Testis (tissue), 2 donors: ENCODE measurements at regions not wholly inside any gene's neighbourhood (a gene's known extent, or its start where the extent isn't known, plus 50 kb on each side); places are given as distances from the start of the nearest gene placed in this dataset.

Experiments
- DNase-seq: peaks from one replicate; pipeline ENCODE4 v3.0.0-alpha.2; 2019
- H3K27ac ChIP-seq, 2 donors: fragments of 200-600 bp; sonication (generic); one replicate each; pipeline ENCODE4 v1.5.1; 2019
- H3K27me3 ChIP-seq: fragments of 200-600 bp; sonication (generic); one replicate; pipeline ENCODE4 v1.5.1; 2019
- H3K36me3 ChIP-seq: fragments of 200-600 bp; sonication (generic); one replicate; pipeline ENCODE4 v1.5.1; 2017; ENCODE audit warnings: low read depth; ENCODE audit errors: missing control alignments
- H3K4me1 ChIP-seq: fragments of 200-600 bp; sonication (generic); one replicate; pipeline ENCODE4 v1.5.1; 2019
- H3K4me3 ChIP-seq, 2 donors: fragments of 200-600 bp; sonication (generic); one replicate each; pipeline ENCODE4 v1.5.1; 2017 to 2019
- H3K9me3 ChIP-seq: fragments of 200-600 bp; sonication (generic); one replicate; pipeline ENCODE4 v1.5.1; 2017
- CTCF ChIP-seq, 3 experiments: fragments of 450-650 bp in 2 of 3; fragments of 200-600 bp in 1 of 3; sonication (generic) in 1 of 3; IDR thresholded peaks; one replicate each; pipeline ENCODE4 v1.5.1; 2016 to 2019; ENCODE audit warnings: antibody characterized with exemption in 3 of 3, mild to moderate bottlenecking in 2 of 3, moderate library complexity in 1 of 3
- POLR2A ChIP-seq: fragments of 450-650 bp; IDR thresholded peaks from one replicate; pipeline ENCODE4 v1.6.1; 2017; ENCODE audit warnings: antibody characterized with exemption, mild to moderate bottlenecking, moderate library complexity
- WGBS, 2 donors: methylation state at CpG; one replicate each; pipeline ENCODE4 v1.1.5; 2018; 5-methylcytosine and 5-hydroxymethylcytosine counted together
- intact Hi-C: fragments of 100-400 bp; cut with DNase I; formaldehyde crosslinking; loops from one replicate; pipeline ENCODE4 v1.15.1; 2023; ENCODE audit warnings: low total_unique reads

- Histone ChIP-seq H3K27me3 (no peaks in the 10 kb centered on the region), H3K4me1 (no peaks in the 10 kb centered on the region), H3K36me3 (no peaks in the 10 kb centered on the region), H3K9me3 (no peaks in the 10 kb centered on the region), H3K27ac (no peak overlapping the region), H3K4me3 (no peak overlapping the region)
- WGBS, 2 donors, result 85 to 87% methylated on average over 3 of the region's 3 CpGs
- no peak for TF ChIP-seq CTCF (IDR thresholded peaks at IDR 0.05)
- TF ChIP-seq POLR2A, result no peak
- intact Hi-C loops, result no loop called here
- no peak for DNase-seq
Measured at GRCh38 chr2:211162911-211163310, 606.5 kb downstream of the CPS1 start.

GRCh38 chr2:211170843-211171242, 614.4 kb downstream of the CPS1 start:
- 86 to 96% methylated on average over 4 of the region's 4 CpGs for WGBS, 2 donors
- H3K4me1 ChIP-seq, result peaks cover 4% of the 10 kb centered on the region
- intact Hi-C loops, result no loop called here
- no peak for DNase-seq
- no peaks in the 10 kb centered on the region for H3K36me3 ChIP-seq
- no peak overlapping the region for H3K27ac ChIP-seq
- H3K4me3 ChIP-seq, result no peak overlapping the region
- H3K27me3 ChIP-seq, result no peaks in the 10 kb centered on the region
- H3K9me3 ChIP-seq, result no peaks in the 10 kb centered on the region
- TF ChIP-seq POLR2A (no peak), CTCF (IDR thresholded peaks at IDR 0.05) (no peak)

- no peaks in the 10 kb centered on the region for H3K27me3 ChIP-seq
- no peak for TF ChIP-seq POLR2A
- TF ChIP-seq CTCF (IDR thresholded peaks at IDR 0.05), result no peak
- 61 to 63% methylated on average over 2 of the region's 2 CpGs for WGBS, 2 donors
- no peak overlapping the region for H3K4me3 ChIP-seq
- intact Hi-C loops, result no loop called here
- no peaks in the 10 kb centered on the region for H3K9me3 ChIP-seq
- H3K27ac ChIP-seq, result no peak overlapping the region
- H3K4me1 ChIP-seq, result peaks cover 4% of the 10 kb centered on the region
- no peak for DNase-seq
- no peaks in the 10 kb centered on the region for H3K36me3 ChIP-seq
Measured at GRCh38 chr2:211174021-211174420, 617.6 kb downstream of the CPS1 start.

GRCh38 chr2:211174631-211175030, 618.2 kb downstream of the CPS1 start:
- no peak overlapping the region for H3K4me3 ChIP-seq
- H3K9me3 ChIP-seq, result no peaks in the 10 kb centered on the region
- 36 to 56% methylated on average over 4 of the region's 4 CpGs for WGBS, 2 donors
- peaks cover 4% of the 10 kb centered on the region for H3K4me1 ChIP-seq
- no peak overlapping the region for H3K27ac ChIP-seq
- DNase-seq, result no peak
- no peak for TF ChIP-seq CTCF (IDR thresholded peaks at IDR 0.05)
- no peak for TF ChIP-seq POLR2A
- H3K27me3 ChIP-seq, result no peaks in the 10 kb centered on the region
- H3K36me3 ChIP-seq, result no peaks in the 10 kb centered on the region
- intact Hi-C loops, result no loop called here

- intact Hi-C loops, result no loop called here
- 84 to 92% methylated on average over 2 of the region's 2 CpGs for WGBS, 2 donors
- TF ChIP-seq CTCF (IDR thresholded peaks at IDR 0.05) (no peak), POLR2A (no peak)
- H3K4me3 ChIP-seq, result no peak overlapping the region
- H3K27me3 ChIP-seq, result no peaks in the 10 kb centered on the region
- H3K27ac ChIP-seq, result no peak overlapping the region
- peaks cover 4% of the 10 kb centered on the region for H3K4me1 ChIP-seq
- H3K9me3 ChIP-seq, result no peaks in the 10 kb centered on the region
- H3K36me3 ChIP-seq, result no peaks in the 10 kb centered on the region
- no peak for DNase-seq
Measured at GRCh38 chr2:211175956-211176355, 619.6 kb downstream of the CPS1 start.
